ENCODE measurements at regions not wholly inside any gene's neighbourhood (a gene's known extent, or its start where the extent isn't known, plus 50 kb on each side); places are given as distances from the start of the nearest gene placed in this dataset.
"Not testable (repeated sequence)": the region's sequence is repeated elsewhere in the genome, so short reads cannot be mapped to it uniquely, and the experiment has no call there.

- no peak for DNase-seq (ENCODE audit: low read depth, low spot score)
Observed at GRCh38 chr1:243996223-243996622, 54.9 kb upstream of the ZBTB18 start.

DNA sequence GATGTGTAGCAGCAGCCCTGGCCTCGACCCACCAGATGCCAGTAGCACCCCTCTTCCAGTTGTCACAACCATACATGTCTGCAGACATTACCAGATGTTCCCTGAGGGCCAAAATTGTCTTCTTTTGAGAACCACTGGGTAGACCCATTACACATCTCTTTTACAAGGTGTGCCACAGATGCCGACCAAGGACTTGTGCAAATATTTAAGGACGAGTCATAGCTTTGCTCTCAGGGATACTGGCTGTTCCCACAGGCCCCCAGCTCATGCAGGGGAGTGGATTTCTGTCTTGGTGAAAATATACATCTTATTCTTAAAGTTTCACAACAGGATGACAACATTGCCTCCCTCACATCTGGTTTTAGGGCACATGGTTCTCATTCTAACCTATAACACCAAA lies 59.4 kb upstream of the ZBTB18 start:
- no peak for DNase-seq (ENCODE audit: low read depth, low spot score)

- DNase-seq (ENCODE audit: low read depth, low spot score), result no peak
Observed at GRCh38 chr1:243984788-243985187, 66.3 kb upstream of the ZBTB18 start.

GRCh38 chr1:243982447-243983018 lies 68.5 kb upstream of the ZBTB18 start:
- DNase-seq (ENCODE audit: low read depth, low spot score), result no peak

DNA sequence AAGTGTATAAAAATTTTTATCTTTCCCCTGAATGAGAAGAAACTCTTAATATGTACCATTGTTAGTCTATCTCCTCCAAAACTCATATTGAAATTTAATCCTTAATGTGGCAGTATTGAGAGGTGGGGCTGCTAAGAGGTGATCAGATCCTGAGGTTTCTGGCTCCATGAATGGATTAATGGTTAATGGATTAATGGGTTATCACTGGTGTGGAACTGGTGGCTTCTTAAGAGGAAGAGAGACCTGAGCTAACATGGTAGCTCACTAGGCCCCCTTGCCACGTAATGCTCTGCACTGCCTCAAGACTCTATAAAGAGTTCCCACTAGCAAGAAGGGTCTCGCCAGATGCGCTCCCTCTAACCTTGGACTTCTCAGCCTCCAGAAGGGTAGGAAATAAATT lies 70.6 kb upstream of the ZBTB18 start:
- no peak for DNase-seq (ENCODE audit: low read depth, low spot score)

DNA sequence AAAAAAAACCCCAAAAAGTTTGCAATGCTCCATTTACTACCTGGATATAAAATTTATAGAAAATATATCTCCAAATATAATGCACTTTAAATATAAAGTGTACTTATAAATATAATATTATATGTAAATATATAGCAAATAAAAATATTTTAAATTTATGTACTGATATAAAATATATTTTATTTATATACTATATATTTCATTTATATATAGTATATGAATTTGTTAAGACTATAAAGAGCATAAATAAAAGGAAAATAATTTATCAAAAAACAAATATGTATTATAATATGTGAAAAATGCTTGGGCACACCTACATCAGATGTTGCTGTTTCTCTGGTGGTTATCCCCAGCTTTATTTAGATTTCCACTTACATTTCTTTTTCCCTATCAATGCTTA lies 71.0 kb upstream of the ZBTB18 start:
- DNase-seq (ENCODE audit: low read depth, low spot score), result no peak

DNA sequence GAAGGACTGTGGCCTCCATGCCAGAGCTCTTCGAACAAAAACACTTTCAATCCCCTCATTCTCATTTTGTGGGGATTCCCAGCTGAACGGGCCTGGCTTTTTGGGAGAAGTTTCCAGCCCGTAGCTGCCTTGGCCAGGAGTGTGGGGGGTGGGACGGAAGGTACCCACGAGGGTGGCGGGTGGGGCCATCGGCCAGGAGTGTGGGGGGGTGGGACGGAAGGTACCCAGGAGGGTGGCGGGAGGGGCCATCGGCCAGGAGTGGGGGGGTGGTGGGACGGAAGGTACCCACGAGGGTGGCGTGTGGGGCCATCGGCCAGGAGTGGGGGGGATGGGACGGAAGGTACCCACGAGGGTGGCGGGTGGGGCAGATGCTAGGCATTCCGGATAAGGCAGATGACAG lies 71.7 kb upstream of the ZBTB18 start:
- DNase-seq (ENCODE audit: low read depth, low spot score), result no peak

DNA sequence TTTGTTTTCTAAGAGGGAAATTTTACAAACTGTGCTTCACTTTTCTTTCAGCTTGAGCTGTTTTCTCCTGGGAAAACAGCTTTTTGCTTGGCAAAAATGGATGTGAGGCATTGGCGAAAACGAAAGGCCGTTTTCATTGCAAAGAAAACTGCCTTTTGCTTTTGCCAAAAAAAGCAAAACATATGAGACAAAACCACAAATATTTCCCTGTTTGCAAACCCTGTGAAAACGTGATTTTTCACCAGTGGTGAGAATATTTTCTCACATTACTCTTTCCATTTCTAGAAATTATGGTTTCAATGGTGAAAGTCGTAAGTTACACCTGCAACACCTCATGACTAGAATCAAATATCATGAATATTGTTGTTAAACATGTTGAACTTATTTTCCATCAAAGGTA lies 74.0 kb upstream of the ZBTB18 start:
- no peak for DNase-seq (ENCODE audit: low read depth, low spot score)

DNA sequence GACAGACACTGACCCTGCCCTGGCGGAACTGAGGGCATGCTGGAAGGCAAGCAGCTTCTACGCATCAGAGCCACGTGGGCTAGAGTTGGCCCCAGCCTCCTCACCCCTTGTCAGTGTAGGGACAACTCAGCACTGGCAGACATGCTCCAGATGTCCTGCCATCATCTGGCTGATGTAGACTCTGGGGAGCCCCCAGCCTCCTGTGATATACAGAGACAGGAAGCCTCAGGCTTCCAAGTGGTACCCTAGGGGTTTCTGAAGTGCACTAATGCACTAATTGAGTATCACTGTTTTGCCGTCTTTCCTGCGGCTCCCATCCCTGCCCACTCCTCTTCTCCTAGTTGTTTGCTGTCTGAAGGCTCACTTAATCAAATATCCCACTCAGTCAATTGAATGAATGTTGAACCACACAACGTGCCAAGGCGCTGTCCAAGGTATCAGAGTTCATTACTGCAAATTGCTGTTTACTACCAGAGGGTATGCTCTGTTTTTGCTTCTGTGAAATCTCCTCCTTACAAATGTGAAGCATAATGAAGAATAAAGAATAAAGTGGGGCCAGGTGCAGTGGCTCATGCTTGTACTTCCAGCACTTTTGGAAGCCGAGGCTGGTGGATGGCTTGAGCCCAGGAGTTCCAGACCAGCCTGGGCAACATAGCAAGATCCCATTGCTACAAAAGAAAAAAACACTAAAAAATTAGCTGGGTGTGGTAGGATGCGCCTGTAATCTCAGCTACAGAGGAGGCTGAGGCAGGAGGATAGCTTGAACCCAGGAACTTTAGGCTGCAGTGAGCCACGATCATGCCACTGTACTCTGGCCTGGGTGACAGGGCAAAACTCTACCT lies 76.4 kb upstream of the ZBTB18 start:
- no peak for DNase-seq (ENCODE audit: low read depth, low spot score)

GRCh38 chr1:243973169-243973568 lies 77.9 kb upstream of the ZBTB18 start:
- DNase-seq (ENCODE audit: low read depth, low spot score), result no peak

DNA sequence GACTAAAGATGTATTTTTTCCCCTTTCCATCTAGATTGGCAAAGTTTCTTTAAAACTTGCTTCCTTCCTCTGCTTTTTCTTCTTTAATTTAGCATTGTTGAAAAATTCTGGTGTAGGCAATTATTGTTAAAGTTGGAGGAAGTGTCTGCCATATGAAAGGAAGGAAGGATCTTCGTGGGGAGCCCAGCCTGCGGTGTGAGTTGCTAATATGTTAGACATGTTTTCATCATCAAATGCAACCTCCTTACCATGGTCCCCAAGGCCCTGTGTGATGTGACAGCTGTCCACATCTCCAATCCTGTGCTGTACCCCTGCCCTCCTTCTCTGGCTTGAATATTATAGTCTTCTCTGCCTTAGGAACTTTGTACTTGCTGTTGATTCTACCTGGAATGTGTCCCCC lies 81.0 kb upstream of the ZBTB18 start:
- no peak for DNase-seq (ENCODE audit: low read depth, low spot score)

GRCh38 chr1:243968413-243968812 lies 82.7 kb upstream of the ZBTB18 start:
- no peak for DNase-seq (ENCODE audit: low read depth, low spot score)

DNA sequence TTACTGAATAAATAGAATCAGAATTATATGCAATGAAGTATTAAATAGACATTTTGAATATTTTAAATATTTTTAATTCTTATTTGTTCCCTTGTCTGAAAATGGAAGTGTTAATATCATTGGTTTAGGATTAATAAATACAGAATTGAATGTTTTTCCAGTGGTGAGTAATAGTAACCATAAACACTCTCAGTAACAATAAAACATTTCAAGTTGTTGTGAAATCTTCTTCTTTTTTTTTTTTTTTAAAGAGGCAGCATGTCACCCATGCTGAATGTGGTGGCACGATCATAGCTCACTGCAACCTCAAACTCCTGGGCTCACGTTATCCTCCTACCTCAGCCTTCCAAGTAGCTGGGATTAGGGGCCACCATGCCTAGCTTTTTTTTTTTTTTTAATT lies 86.2 kb upstream of the ZBTB18 start:
- DNase-seq (ENCODE audit: low read depth, low spot score), result no peak

DNA sequence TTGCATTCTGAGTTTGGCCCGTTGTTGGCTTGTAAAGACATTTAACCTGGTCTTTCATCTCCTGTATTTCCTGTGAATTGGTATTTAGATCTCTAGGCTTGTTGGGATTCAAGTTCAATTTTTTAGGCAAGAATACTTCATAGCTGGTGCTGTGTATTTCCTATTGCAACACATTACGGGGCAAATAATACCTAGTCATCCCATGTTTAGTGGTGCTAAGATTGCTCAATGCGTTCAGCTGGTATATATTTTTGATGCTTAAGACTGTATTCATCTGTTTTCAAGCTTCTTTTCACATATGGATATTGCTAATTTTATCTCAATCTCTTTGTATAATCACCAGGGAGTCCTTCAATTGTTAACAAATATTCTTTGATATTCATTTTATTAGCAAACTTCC lies 87.5 kb upstream of the ZBTB18 start:
- DNase-seq (ENCODE audit: low read depth, low spot score), result no peak

DNA sequence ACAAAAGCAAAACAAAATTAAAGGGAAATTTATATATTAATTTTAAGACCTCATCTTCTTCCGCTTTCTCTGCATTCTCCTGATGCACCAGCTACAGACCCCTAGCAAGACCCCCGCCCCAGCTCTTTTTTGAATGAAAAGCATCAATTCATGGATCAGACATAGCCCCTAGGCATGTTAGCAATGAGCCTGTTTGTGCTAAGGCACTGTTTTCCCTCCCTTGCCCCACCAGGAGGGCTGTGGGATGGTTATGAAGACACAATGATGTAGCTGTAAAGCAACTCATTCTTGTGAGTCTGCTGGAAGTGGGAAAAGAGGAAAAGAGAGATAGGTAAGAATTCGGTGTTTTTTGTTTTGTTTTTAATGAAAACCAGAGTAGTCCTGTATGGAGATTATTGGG lies 88.5 kb upstream of the ZBTB18 start:
- no peak for DNase-seq (ENCODE audit: low read depth, low spot score)

DNA sequence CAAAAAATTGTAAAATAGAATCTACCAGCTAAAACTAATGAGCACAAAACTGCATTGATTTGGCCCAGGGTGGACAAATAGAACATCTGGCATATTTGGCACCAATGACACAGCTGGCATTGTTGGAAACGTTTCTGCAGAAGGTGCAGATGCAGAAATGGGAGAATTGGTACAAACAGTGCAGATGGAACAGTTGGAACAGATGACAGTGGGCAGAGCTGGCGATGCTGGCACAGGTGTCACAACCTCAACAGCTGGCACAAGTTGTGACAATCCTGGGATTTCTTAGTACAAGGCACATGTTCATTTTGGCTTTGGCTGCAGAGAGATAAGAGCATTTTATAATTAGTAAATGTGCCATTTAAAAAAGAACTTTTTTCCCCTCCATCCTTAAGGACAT lies 91.1 kb upstream of the ZBTB18 start:
- DNase-seq (ENCODE audit: low read depth, low spot score), result no peak

DNA sequence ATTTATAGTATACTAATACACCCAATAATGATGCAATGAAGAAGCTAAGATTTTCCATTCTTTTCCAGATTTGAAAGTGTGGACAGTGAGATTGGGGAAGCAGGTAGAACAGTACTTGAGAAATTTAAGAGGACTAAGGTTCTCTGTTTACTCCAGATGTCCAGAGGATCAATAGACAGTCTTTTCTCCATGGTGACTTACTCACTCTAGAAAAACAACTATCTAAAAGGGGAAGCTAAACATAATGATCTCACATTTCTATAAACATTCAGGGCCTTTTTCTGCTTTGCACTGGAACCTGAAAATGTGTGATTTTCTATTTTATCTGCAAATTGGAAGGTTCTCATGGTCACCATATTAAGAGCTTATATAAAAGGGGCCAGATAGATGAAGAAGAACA lies 93.9 kb upstream of the ZBTB18 start:
- no peak for DNase-seq (ENCODE audit: low read depth, low spot score)

GRCh38 chr1:243956450-243956849 lies 94.6 kb upstream of the ZBTB18 start:
- DNase-seq (ENCODE audit: low read depth, low spot score), result no peak

DNA sequence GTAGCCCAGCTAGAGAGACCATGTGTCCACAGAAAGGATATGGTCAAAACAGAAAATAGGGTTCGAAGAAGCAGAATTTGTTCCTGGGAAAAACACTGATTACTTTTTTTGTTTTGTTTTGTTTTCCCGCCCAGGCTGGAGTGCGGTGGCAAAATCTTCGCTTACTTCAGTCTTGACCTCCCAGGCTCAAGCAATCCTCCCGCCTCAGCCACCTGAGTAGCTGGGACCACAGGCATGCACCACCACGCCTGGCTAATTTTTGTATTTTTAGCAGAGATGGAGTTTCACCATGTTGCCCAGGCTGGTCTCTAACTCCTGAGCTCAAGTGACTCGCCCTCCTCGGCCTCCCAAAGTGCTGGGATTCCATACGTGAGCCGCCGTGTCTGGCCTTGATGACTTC lies 99.9 kb upstream of the ZBTB18 start:
- not testable (repeated sequence) for DNase-seq (ENCODE audit: low read depth, low spot score)

- no peak for DNase-seq (ENCODE audit: low read depth, low spot score)
Observed at GRCh38 chr1:243950166-243950565, 100.1 kb upstream of the AKT3 start.

- no peak for DNase-seq (ENCODE audit: low read depth, low spot score)
Observed at GRCh38 chr1:243946946-243947345, 96.9 kb upstream of the AKT3 start.

GRCh38 chr1:243946253-243946652 lies 96.2 kb upstream of the AKT3 start:
- peak; percentile 59 for DNase-seq (ENCODE audit: low read depth, low spot score)

- no peak for DNase-seq (ENCODE audit: low read depth, low spot score)
Observed at GRCh38 chr1:243945727-243946126, 95.7 kb upstream of the AKT3 start.
